GM18873 (cell line): ENCODE measurements at regions not wholly inside any gene's neighbourhood (a gene's known extent, or its start where the extent isn't known, plus 50 kb on each side); places are given as distances from the start of the nearest gene placed in this dataset.

Experiments used
- ATAC-seq: cut with Tn5 transposase; IDR thresholded peaks from one replicate; pipeline ENCODE4 v1.9.1; 2021; ENCODE audit warnings: mild to moderate bottlenecking, moderate library complexity, moderate number of reproducible peaks; ENCODE audit not compliant: unreplicated experiment, low FRiP score

- no peak for ATAC-seq
These were observed 612.7 kb upstream of the ZWINT start for GRCh38 chr10:56973766-56974165.

- ATAC-seq, result no peak
These were observed 582.2 kb upstream of the ZWINT start for GRCh38 chr10:56943221-56943755.

- ATAC-seq, result no peak
These were observed 573.5 kb upstream of the ZWINT start for GRCh38 chr10:56934515-56934914.

GRCh38 chr10:56928714-56929113 lies 567.7 kb upstream of the ZWINT start:
- ATAC-seq, result no peak

GRCh38 chr10:56927701-56928100 lies 566.6 kb upstream of the ZWINT start:
- no peak for ATAC-seq

- no peak for ATAC-seq
These were observed 559.7 kb upstream of the ZWINT start for GRCh38 chr10:56920601-56921261.

- no peak for ATAC-seq
These were observed 551.0 kb upstream of the ZWINT start for GRCh38 chr10:56912043-56912442.

GRCh38 chr10:56905051-56905450 lies 544.0 kb upstream of the ZWINT start:
- no peak for ATAC-seq

GRCh38 chr10:56902554-56902953 lies 541.5 kb upstream of the ZWINT start:
- ATAC-seq, result no peak

- no peak for ATAC-seq
These were observed 534.2 kb upstream of the ZWINT start for GRCh38 chr10:56895306-56895705.

GRCh38 chr10:56881218-56881617 lies 520.2 kb upstream of the ZWINT start:
- no peak for ATAC-seq

- ATAC-seq, result no peak
These were observed 519.5 kb upstream of the ZWINT start for GRCh38 chr10:56880606-56881005.

GRCh38 chr10:56874950-56875349 lies 513.9 kb upstream of the ZWINT start:
- no peak for ATAC-seq

- no peak for ATAC-seq
These were observed 510.2 kb upstream of the ZWINT start for GRCh38 chr10:56871160-56871668.

- ATAC-seq, result no peak
These were observed 506.2 kb upstream of the ZWINT start for GRCh38 chr10:56867236-56867635.

- ATAC-seq, result no peak
These were observed 495.5 kb upstream of the ZWINT start for GRCh38 chr10:56856569-56856968.

- ATAC-seq, result no peak
These were observed 484.0 kb upstream of the ZWINT start for GRCh38 chr10:56844978-56845529.

GRCh38 chr10:56836659-56837058 lies 475.6 kb upstream of the ZWINT start:
- ATAC-seq, result no peak

- no peak for ATAC-seq
These were observed 470.6 kb upstream of the ZWINT start for GRCh38 chr10:56831681-56832080.

- ATAC-seq, result no peak
These were observed 462.8 kb upstream of the ZWINT start for GRCh38 chr10:56823849-56824248.

- ATAC-seq, result no peak
These were observed 444.0 kb upstream of the ZWINT start for GRCh38 chr10:56805022-56805421.

- no peak for ATAC-seq
These were observed 424.2 kb upstream of the ZWINT start for GRCh38 chr10:56785292-56785691.
